ENCODE measurements at regions not wholly inside any gene's neighbourhood (a gene's known extent, or its start where the extent isn't known, plus 50 kb on each side); places are given as distances from the start of the nearest gene placed in this dataset.

- TF ChIP-seq POLR2A (IDR thresholded peaks at IDR 0.05) (no peak), CTCF (IDR thresholded peaks at IDR 0.05) (no peak)
These were observed 80.0 kb upstream of the ERBB4 start for GRCh38 chr2:212618636-212619035.
